ENCODE measurements at regions not wholly inside any gene's neighbourhood (a gene's known extent, or its start where the extent isn't known, plus 50 kb on each side); places are given as distances from the start of the nearest gene placed in this dataset.
"Not testable (repeated sequence)": the region's sequence is repeated elsewhere in the genome, so short reads cannot be mapped to it uniquely, and the experiment has no call there.

DNA sequence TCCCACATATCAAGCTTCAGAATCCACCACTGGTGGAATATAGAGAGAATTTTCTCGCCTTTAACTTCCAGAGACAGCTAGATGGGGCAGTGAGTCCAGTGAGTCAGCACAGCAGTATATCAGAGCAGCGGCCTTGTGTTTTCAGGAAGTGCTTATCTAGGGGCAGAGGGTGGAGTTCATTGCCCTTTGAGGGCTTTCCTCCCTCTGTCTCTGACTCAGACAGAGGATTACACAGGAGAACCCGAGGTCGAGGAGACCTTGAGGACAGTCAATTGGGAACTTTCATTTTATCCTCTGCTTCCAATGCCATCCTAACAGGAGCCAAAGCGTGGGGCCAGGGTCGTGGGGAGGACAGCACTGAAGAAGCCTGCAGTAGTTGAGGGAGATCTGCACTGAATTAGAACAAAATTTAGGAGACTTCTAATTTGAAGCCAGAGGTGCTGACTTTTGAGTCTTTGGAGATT is 109.6 kb upstream of the UMPS start:
- peak; percentile 47 for DNase-seq

DNA sequence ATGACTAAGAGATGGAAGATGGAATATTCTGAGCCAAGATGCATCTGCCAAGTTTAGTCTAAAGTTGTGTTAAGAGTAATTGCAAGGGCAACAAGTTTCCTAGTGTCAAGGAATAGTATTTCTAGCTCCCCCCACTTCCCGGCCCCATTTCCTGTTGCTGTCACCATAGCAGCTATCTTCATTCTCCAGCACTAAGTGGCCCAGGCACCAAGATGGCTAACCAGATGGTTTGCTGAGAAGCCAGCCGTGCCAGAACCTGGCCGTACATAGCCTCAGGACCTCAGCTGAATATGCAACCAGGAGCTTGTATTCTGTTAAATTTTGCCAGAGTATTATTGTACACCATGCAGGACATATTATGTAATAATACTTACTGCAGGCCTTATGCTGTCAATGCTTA is 108.8 kb upstream of the UMPS start:
- DNase-seq, result no peak

DNA sequence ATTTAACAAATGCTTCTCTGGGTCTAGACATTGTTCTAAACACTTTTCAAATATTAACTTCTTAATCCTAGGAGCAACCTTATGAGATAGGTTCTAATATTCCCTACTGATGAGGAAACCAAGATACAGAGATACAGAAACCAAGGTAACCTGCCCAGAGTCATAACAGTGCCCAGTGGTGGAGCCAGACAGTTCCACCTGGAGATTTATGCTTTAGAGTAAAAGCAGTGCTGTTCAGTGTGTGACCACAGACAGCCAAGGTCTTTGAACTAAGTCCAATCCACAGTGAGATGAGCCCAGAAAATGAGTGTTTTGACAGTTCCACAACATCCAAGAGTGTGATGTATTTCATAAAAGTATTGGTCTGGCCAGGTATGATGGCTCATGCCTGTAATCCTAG is 105.2 kb upstream of the UMPS start:
- no peak for DNase-seq

DNA sequence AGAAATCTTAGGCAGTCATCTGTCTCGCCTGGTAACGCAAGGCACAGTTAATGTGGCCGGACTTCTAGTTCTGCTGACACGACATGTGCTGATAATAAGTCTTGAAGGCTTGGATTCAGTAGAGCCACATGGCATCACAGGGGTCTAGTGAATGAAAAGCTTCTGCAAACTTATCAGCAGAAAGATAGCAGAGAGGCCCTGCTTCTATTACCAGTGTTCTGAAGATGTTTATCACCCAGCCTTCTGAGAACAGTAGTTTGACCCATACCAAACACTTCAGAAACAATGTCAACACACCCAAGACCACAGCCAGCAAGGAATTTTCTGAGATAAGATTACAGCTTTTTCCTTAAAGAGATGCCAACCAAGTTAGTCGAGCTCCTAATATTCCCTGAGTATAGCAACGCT is 102.7 kb upstream of the UMPS start:
- no peak for DNase-seq

DNA sequence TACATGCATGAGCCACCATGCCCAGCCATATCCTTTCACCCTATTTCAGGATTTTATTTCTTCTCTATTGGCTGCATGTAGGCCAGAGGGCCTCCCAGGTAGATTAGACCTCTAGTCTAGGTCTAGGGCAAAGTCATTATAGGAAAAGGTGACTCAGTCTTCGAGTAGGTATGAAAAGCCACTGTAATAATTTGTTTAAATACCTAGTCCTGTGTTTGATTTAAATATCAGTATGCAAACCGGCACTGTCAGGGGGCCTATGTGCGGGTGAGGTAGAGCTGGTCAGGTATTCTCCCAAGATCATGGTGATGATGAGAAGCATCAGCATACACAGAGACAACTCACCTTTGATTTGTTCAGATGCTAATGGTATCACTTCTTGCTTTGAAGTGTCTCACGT is 101.4 kb upstream of the UMPS start:
- DNase-seq, result no peak

DNA sequence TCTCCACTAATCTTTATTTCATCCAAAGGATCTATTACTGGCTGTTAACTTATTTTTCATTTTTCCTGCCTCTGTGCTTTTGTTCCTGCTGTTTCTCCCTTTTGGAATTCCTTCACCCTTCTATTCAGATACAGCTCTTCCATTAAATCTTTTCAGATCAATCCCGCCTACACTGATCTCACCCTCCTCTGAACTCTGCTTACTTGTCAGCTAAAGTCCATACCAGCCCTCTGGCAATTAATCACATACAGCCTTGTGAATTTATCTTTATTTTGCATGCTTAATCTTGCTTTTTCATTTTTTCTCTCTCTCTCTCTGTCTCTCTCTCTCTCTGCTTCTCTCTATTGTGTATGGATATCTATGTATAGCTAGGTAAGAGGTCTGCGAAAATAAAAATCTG is 100.8 kb upstream of the UMPS start:
- no peak for DNase-seq

DNA sequence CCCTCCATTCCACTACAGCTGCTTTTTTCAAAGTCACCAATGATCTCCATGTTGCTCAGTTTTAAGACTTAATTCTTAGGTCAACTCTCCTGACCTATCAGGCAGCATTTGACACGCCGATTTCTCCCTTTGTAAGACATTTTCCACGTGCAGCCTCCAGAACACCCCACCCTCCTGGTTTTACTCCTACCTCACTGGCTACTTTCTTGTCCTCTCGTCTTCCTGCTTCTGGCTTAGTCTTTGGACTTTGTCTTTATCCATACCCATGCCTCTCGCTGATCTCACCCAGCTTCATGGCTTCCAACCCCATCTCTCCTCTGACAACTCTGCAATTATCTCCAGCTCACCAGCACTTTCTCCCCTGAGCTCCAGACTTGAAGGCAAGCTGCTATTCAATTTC is 99.3 kb upstream of the UMPS start:
- DNase-seq, result no peak

DNA sequence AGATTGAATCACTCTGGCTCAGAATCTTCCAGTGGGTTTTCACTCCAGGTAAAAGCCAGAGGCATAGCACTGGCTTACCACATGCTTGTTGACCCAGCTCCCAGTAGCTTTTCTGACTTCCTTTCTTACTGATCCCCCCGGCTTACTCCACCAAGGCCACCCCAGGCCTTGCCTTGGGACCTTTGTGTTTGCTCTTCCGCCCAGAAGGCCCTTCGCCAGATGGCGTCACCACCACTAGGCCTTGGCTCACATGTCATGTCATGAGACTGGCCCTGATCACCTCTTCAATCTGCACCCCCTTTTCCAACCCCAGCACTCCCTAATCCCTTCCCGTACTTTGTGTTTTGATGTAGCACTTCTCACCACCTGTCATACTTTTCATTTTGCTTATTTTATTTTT is 98.5 kb upstream of the UMPS start:
- DNase-seq, result no peak

DNA sequence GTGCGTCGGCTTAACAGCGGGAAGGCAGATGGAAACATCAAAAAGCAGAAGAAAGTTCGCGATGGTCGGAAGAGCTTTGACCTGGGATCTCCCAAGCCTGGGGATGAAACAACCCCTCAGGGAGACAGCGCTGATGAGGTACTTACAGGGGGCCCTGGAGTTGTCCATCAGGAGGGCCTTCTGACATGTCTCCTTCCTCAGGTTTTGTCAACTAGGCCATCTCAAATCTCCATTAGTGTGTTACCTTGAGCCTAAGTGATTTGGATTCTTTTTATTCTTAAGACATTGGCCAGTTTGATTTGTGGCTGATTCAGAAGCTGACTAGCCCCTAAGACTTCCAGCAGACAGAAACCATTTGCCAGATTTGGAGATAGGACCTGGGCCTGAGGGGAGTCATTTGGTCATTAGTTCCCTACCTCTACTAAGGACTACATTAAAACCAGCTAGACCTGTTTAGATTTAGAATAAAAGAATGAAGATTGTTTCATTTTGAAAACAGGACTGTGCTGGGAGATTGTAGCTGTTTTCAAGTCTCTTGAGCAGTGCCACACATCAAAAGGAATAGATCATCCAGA is 97.6 kb upstream of the UMPS start:
- DNase-seq, result no peak

DNA sequence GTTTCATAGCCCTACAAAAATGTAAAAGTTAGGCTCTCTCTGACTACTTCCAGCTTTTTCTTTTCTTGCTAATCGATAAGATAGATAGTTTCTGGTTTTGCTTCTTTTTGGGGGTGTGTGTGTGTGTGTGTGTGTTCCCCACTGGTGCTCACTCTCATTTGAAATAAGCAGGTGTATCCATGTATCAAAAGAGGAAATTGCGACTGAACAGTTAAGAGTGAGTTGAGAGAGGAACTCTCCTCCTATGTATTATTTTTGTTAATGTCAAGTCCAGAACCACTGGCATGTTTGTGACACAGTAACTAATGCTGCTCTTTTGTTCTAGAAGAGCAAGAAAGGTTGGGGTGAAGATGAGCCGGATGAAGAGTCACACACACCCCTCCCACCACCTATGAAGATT is 96.7 kb upstream of the UMPS start:
- DNase-seq, result no peak

DNA sequence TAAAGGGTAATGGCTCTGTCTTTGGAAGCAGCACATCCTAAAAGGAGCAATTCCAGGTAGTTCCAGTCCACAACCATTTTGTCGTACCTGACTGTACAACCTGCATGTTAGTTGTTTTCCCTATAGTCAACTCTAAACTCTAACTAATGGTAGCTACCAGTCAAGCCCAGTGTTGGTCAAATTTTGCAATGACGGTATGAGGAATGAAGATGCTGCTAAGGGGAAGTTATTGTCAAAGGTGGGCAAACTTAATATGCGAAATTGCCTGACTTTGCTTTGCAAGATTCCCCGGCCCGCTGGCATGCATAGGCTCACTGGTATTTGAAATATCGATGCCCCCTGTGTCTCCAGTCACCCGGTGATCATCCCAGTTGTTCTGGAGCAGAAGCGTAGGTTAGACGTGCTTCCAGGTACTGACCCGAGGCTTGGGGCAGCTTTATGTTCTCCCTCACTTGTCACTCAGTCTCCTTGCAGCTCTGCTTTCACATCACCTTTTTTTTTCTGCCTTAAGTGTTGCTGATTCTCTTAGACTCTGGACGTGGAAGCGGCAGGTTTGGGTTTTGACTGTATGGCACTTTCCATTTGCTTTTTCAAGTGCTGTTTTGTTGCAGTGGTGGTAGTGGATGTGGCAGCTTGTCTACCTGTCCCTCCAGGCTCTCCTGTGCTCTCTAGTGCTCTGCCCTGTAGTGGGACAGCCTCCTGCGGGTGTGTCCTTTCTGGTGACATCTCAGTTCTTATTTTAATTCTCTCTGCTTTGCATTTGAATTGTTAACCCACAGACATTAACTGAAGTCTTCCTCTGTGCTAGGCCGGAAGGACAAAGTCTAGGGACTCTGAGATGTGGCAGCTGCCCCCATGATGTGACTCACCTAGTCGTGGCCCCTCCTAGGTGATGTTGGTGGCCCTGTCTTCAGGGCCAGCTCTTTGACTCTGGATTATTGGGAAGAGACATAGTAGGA is 95.8 kb upstream of the UMPS start:
- no peak for DNase-seq

DNA sequence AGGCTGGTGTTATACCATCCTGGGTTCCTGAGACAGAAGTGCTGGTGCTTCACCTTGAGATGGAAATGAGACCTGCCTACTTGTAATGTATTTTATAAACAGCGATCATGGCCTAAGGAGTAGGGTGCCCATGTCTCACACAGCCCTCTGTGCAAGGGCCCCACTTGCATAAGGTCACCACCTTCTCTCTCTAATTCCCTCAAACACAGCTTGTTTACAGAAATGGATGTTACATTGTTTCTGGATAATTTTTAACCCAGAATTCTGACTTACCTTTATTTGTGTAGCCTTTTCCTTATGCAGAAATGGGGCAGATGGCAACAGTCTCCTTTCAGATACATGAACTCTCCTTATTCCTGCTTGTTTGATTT is 95.1 kb upstream of the UMPS start:
- DNase-seq, result no peak

DNA sequence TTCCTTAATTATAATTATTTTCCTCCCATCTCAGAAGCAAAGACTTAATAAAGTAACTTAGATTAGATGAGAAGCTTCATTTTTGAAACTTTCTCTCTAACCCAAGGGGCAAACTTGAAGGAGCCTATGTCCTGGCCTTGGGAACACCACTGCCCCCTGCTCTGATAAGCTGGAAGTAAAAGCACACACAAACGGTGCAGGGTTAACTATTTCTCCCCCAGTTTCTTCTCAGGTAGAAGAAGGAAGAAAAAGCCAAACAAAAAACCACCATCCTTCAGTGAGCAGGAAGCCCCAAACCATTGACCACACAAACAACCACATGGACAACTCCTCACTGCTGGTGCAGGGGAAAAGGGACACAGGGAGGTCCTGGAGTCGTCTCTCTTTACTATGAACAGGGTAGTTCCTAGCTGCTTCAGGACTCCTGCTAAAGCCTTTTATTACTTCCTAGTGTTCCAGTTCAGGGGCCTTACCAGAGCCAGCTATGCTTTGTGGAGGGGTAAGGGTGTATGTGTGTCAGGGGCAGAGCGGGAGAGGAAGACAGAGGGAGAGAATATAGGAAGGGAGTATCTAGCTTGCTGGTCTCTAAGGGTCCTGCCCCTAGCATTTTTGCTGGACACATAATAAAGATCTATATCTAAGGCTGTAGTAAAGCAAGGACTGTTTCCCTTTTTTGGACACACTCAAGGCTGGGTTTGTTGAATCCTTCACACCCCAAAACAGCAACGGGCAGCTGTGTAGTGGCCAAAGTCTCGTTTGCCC is 94.0 kb upstream of the UMPS start:
- no peak for DNase-seq

DNA sequence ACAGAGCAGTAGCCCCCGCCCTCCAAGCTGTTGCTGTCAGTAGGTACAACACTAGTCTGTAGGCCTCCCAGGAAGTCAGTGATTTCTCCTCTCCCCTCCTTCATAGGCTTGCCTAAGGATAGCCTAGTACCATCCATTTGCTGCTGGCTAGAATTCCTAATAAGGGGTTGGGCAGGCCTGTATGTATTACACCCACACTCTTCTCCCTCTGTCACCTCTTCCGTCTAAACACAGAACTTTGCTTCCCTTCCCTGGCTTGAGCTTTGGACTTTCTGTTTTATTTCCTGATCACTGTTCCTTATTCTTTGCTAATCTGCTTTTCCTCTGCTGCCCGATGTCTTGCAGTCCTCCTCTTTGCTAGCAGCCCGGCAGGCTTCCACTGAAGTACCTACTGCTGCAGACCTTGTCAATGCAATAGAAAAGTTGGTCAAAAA is 93.4 kb upstream of the UMPS start:
- no peak for DNase-seq

DNA sequence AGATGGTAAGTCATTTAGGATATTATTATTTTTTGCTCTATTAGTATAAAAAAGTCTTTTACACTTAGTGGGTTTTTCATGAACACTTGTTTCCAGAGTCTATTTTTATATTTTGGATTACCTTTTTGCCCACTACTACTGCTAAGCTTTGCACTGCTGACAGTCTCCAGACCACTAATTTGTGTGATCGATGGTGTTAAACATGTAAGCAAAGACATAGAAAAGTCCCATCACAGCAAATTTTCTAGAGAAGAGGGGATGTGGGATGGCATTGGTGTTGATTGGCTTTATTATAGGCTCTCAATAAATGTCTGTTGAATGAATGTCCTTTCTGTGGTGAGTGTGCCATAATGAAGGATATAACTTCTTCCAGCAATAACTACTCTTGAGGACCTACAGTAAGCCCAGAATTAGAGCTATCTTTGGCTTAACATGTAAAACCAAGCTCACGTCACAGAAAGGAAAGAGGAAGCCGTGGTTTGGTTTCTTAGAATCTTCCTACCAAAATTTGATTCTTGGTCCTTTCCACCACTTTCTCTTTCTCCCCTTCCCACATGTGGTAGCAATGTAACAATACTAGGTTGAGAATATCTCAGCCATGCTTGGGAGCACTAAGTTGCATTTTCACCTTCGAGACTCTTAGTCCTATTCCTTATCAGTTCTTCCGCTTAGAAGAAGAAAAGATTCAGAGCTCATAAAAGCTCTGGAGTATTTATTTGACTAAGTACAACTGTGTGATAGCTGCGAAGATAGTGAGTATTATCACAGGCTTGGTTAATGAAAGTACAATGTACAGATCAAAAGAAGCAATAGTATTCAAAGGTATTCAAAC is 90.6 kb upstream of the UMPS start:
- peak; percentile 28 for DNase-seq

DNA sequence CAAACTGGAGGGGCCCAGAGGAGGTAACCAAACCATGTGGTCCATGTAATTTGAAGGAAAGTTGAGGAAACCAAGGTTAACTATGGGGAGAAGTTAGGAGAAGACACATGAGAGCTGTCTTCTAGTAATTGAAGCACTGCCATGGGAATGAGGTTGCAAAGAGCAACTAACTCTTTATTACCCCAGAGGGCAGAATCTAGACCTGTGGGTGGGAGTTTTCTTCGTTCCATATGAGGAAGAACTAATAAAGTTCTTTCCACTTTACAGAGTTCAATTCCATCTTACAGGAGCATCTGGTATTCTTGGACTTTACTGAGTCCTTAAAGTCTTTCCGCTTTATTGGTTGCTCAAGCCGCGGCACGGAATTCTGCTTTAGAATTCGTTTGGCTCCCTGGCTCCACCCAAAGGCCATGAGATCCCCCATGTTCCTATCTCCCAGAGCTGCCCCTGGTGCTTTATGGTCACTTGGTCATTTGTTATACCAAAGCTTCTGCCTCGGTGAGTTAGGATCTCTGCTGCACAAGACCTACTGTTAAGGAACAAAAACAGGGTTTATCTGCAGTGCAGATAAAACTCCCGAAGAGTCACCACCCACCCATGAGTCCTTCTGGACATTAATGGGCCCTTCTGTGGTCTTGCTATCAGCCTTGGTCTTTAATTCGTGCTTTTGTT is 89.5 kb upstream of the UMPS start:
- DNase-seq, result no peak

DNA sequence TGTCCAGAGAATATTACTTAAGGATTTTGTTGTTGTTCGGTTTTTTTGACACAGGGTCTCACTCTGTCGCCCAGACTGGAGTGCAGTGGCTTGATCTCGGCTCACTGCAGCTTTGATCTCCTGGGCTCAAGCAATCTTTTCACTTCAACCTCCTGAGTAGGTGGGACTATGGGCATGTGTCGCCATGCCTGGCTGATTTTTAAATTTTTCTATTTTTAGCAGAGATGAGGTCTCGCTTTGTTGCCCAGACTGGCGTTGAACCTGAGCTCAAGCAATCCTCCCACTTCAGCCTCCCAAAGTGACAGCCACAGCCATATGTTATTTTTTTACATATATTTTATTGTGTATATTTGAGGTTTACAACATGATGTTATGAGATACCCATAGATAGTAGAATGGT is 86.8 kb upstream of the UMPS start:
- no peak for DNase-seq

DNA sequence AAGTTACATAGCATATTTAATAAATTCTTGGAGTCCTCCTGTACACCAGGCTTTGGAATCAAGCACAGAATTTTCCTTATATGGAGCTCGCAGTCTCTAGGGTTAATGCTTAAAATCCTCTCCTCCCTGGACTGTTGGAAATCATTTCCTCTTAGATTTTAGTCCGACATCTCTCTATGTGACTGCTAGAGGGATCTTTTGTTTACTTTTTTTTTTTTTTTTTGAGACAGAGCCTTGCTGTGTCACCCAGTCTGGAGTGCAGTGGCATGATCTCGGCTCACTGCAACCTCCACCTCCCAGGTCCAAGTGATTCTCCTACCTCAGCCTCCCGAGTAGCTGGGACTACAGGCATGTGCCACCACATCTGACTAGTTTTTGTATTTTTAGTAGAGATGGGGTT is 84.1 kb upstream of the UMPS start:
- not testable (repeated sequence) for DNase-seq

DNA sequence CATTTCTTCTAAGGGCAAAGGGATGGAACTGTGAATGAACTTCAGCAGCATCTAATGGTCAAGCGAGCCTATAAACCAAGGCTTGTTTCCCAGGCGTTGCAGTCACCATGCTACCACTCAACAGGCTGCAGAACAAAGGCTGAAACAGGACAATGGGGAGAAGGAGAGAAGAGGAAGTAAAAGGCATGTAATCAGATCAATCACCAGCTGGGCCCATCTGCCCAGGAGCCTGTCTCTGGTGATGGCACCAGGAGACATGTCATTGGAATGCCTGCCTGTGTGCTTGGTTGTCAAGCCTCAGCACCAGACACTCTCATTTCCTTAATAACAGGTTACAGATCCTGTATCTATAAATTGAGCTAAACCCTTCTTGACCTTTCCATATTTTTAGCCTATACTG is 81.7 kb upstream of the UMPS start:
- DNase-seq, result no peak

DNA sequence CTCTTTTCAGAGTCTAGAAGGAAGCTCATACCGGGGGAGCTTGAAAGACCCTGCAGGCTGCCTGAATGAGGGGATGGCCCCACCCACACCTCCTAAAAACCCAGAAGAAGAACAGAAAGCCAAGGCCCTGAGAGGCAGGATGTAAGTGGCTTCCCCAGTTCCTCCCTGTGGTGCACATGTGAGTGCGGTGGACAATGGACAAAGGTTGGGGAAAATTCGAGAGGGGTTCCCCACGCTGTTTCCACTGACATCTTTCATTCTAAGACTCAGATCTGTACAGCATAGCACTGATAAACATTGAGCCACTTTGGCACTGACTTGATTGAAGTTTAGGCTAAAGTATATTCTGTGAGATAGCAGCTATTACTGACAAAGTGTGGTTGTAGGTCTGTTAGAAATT is 79.5 kb upstream of the UMPS start:
- DNase-seq, result peak; percentile 2

DNA sequence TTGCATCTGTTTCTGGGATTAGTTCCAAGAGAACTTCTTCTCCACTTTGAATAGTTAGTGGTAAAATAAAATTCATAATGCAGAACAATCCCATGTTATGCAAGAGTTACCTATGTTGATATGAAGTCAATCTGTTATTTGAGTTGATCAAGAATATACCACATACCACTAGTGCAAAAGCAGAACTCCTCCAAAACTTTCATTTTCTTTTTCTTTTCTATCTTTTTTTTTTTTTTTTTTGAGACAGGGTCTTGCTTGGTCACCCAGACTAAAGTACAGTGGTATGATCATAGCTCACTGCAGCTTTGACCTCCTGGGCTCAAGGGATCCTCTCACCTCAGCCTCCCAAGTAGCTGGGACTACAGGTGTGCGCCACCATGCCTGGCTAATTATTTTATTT is 78.8 kb upstream of the UMPS start:
- not testable (repeated sequence) for DNase-seq

DNA sequence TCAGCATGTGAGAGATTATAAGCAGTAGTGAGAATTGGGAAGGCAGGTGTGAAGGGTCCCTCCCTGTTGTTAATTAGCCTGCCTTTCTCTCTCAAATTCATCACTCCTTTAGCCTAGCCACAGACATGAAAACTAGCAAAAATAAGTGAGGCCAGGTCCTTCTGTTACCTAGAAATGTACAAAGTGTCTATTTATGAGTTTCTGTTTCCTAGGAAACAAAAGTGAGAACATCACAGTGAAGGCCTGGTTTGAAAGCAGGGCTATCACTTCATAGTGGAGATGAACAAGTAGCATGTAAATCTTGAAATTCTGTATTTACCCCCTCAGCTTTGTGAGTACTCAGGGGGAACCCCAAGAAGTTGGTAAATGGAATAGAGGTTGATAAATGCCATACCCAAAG is 78.2 kb upstream of the UMPS start:
- DNase-seq, result peak; percentile 4

Measured in CD4-positive, alpha-beta T cell treated with Interleukin-21 for 1 hour (primary cell).